ENCODE measurements at regions not wholly inside any gene's neighbourhood (a gene's known extent, or its start where the extent isn't known, plus 50 kb on each side); places are given as distances from the start of the nearest gene placed in this dataset.

DNA sequence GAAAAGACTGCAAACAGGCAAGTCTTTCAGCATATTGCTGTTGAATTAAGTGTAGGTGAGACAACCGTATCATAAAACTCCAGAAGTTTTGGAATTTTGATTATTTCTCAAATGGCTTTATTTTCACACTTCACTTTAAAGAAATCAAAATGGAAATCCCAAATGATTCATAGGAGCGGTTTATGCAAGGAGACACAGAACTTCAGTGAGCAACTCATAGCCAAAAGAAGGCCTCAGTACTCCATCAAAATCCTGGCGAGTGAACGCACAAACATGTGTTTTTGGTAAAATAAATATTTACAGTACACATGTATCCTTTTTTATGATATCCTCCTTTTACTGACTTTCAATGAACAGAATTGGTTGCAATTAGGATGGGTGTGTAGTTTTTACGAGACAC, 140.4 kb upstream of the APCDD1 start:
- TF ChIP-seq POLR2A (IDR thresholded peaks at IDR 0.05): no peak
- TF ChIP-seq, protein P1, sequence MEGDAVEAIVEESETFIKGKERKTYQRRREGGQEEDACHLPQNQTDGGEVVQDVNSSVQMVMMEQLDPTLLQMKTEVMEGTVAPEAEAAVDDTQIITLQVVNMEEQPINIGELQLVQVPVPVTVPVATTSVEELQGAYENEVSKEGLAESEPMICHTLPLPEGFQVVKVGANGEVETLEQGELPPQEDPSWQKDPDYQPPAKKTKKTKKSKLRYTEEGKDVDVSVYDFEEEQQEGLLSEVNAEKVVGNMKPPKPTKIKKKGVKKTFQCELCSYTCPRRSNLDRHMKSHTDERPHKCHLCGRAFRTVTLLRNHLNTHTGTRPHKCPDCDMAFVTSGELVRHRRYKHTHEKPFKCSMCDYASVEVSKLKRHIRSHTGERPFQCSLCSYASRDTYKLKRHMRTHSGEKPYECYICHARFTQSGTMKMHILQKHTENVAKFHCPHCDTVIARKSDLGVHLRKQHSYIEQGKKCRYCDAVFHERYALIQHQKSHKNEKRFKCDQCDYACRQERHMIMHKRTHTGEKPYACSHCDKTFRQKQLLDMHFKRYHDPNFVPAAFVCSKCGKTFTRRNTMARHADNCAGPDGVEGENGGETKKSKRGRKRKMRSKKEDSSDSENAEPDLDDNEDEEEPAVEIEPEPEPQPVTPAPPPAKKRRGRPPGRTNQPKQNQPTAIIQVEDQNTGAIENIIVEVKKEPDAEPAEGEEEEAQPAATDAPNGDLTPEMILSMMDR (IDR thresholded peaks at IDR 0.05): no peak
- TF ChIP-seq POLR2AphosphoS5 (IDR thresholded peaks at IDR 0.05): no peak

All from prostate gland (tissue), 2 donors.